K562 (cell line): ENCODE measurements at regions not wholly inside any gene's neighbourhood (a gene's known extent, or its start where the extent isn't known, plus 50 kb on each side); places are given as distances from the start of the nearest gene placed in this dataset.

Experiments used
- ATAC-seq: fragments of 200-7000 bp; cut with Tn5 transposase; 3 replicates; pipeline ENCODE4 v1.9.1; 2020; ENCODE audit warnings: moderate library complexity
- BruUV-seq: library from RNA; stranded (reverse); fragments of 400-500 nt; replicated peaks from 2 replicates; lab custom pipeline; 2021; lab: Mats Ljungman, UMichigan
- CTCF ChIA-PET: fragments of 300-600 bp; formaldehyde crosslinking; extraction: SDS; loops from one replicate; lab custom pipeline; 2021; ENCODE audit warnings: low intra/inter-chr PET ratio; lab: Yijun Ruan, JAX
- POLR2A ChIA-PET: fragments of 300-600, 350-650 bp; sonication (Branson Sonifier 250); formaldehyde crosslinking; extraction: SDS; loops from one replicate; lab custom pipeline; 2021; ENCODE audit warnings: antibody characterized with exemption, inconsistent platforms; lab: Yijun Ruan, JAX
- DNase-seq, 4 experiments: peaks; one replicate each; pipeline versions ENCODE4 v3.0.0 to v3.0.0-alpha.2; 2011 to 2018; ENCODE audit warnings: low spot score in 3 of 4, mixed read lengths in 3 of 4; ENCODE audit errors: extremely low read depth in 1 of 4
- FAIRE-seq: peaks from 2 replicates; lab custom pipeline; 2011; peaks lifted over from hg19 to GRCh38; lab: Jason Lieb, UNC
- H2AFZ ChIP-seq: 2 replicates; pipeline ENCODE4 v1.6.0; 2011; ENCODE audit warnings: low read depth, low read length, control low read depth, inconsistent platforms
- H3K27ac ChIP-seq: fragments of 200-600 bp; 3 replicates; pipeline ENCODE4 v1.8.0; 2011; ENCODE audit warnings: low read depth, mild to moderate bottlenecking, control low read depth, inconsistent platforms, low read length, moderate library complexity, mixed read lengths; ENCODE audit errors: extremely low read depth
- H3K27me3 ChIP-seq, 2 experiments: fragments of 300-600 bp in 1 of 2; 2 replicates in 1 of 2; 3 replicates in 1 of 2; pipeline versions ENCODE4 v1.6.0 to v1.8.0; 2011; ENCODE audit warnings: inconsistent platforms in 2 of 2, low read length in 2 of 2, mild to moderate bottlenecking in 1 of 2, mixed read lengths in 1 of 2, moderate library complexity in 1 of 2; ENCODE audit not compliant: control insufficient read depth in 2 of 2, insufficient read depth in 2 of 2
- H3K36me3 ChIP-seq: fragments of 300-600 bp; 3 replicates; pipeline ENCODE4 v1.8.0; 2011; ENCODE audit warnings: mild to moderate bottlenecking, low read length, inconsistent platforms; ENCODE audit not compliant: control insufficient read depth, insufficient read depth
- H3K4me1 ChIP-seq, 2 experiments: fragments of 200-600 bp in 1 of 2; replicated peaks in 1 of 2; 2 replicates in 1 of 2; 3 replicates in 1 of 2; pipeline versions ENCODE4 v1.5.1 to v1.8.0; 2011; ENCODE audit warnings: inconsistent platforms in 2 of 2, low read length in 2 of 2, mild to moderate bottlenecking in 1 of 2, mixed read lengths in 1 of 2, moderate library complexity in 1 of 2; ENCODE audit not compliant: control insufficient read depth in 2 of 2, insufficient read depth in 2 of 2
- H3K4me2 ChIP-seq: 2 replicates; pipeline ENCODE4 v1.6.1; 2011; ENCODE audit warnings: low read length, control low read depth, inconsistent platforms, mixed read lengths; ENCODE audit not compliant: insufficient read depth
- H3K4me3 ChIP-seq: fragments of 200-600 bp; sonication (generic), shearing (Covaris generic); 2 replicates; pipeline ENCODE4 v1.5.1; 2016; ENCODE audit warnings: control low read depth, inconsistent platforms
- H3K79me2 ChIP-seq: fragments of 200-600 bp; 3 replicates; pipeline ENCODE4 v1.8.0; 2011; ENCODE audit warnings: low read length, inconsistent platforms; ENCODE audit not compliant: control insufficient read depth, insufficient read depth
- H3K9ac ChIP-seq, 2 experiments: 2 replicates each; pipeline versions ENCODE4 v1.6.0 to v1.6.1; 2011; ENCODE audit warnings: low read depth in 2 of 2, low read length in 2 of 2, control low read depth in 1 of 2, inconsistent platforms in 1 of 2, mild to moderate bottlenecking in 1 of 2, mixed read lengths in 1 of 2; ENCODE audit not compliant: insufficient read depth in 1 of 2
- H3K9me1 ChIP-seq: one replicate; pipeline ENCODE4 v1.6.0; 2011; ENCODE audit warnings: inconsistent platforms, mild to moderate bottlenecking, low read length, moderate library complexity; ENCODE audit not compliant: control insufficient read depth, insufficient read depth
- H3K9me3 ChIP-seq: replicated peaks from 2 replicates; pipeline ENCODE4 v1.5.1; 2011; ENCODE audit warnings: low read depth, low read length, inconsistent platforms; ENCODE audit not compliant: control insufficient read depth, insufficient read depth
- H4K20me1 ChIP-seq: replicated peaks from 2 replicates; pipeline ENCODE4 v1.6.1; 2011; ENCODE audit warnings: low read length, inconsistent platforms, mixed read lengths; ENCODE audit not compliant: control insufficient read depth, insufficient read depth
- ATF1 ChIP-seq, 2 experiments: fragments of 450-650 bp in 1 of 2; IDR thresholded peaks; 2 replicates each; pipeline ENCODE4 v1.6.1; 2016; ENCODE audit warnings: missing compliant biosample characterization in 1 of 2, missing genetic modification characterization in 1 of 2
- CEBPB ChIP-seq: fragments of 450-650 bp; IDR thresholded peaks from 2 replicates; pipeline ENCODE4 v1.6.1; 2016; ENCODE audit warnings: missing genetic modification characterization, missing compliant biosample characterization
- CEBPG ChIP-seq, 3 experiments: fragments of 200-800 bp in 1 of 3; sonication (Bioruptor generic) in 1 of 3; sonication (generic) in 1 of 3; formaldehyde crosslinking in 1 of 3; IDR thresholded peaks in 2 of 3; conservative IDR thresholded peaks in 1 of 3; 2 replicates each; pipeline versions ENCODE4 v1.6.1 to v1.8.0; 2016 to 2022; ENCODE audit warnings: missing compliant biosample characterization in 2 of 3, missing genetic modification characterization in 2 of 3, mild to moderate bottlenecking in 1 of 3, missing genetic modification reagents in 1 of 3
- CREM ChIP-seq: IDR thresholded peaks from 2 replicates; pipeline ENCODE4 v1.6.1; 2014; ENCODE audit warnings: antibody characterized with exemption, low read depth
- PYGO2 ChIP-seq: fragments of 450-650 bp; IDR thresholded peaks from 2 replicates; pipeline ENCODE4 v1.6.1; 2016; ENCODE audit warnings: mild to moderate bottlenecking, missing genetic modification characterization, moderate library complexity, missing compliant biosample characterization
- ZNF696 ChIP-seq: fragments of 250-450 bp; sonication (Bioruptor Pico); conservative IDR thresholded peaks from 2 replicates; pipeline ENCODE4 v1.4.0; 2020; ENCODE audit warnings: mild to moderate bottlenecking, moderate library complexity
- WGBS: fragments of 100-300 bp; shearing (Covaris generic); methylation state at CpG from one replicate; pipeline ENCODE4 v1.1.6; 2016; ENCODE audit warnings: low coverage, mixed read lengths; ENCODE audit not compliant: insufficient coverage; ENCODE audit errors: missing lambda C conversion rate; 5-methylcytosine and 5-hydroxymethylcytosine counted together
- in situ Hi-C: fragments of 300-500 bp; cut with MboI; formaldehyde crosslinking; loops from 4 replicates; pipeline ENCODE4 v1.15.0; 2018; ENCODE audit warnings: inconsistent platforms, mixed read lengths
- intact Hi-C: fragments of 100-400 bp; cut with micrococcal nuclease; formaldehyde crosslinking; loops from 2 replicates; pipeline ENCODE4 v1.14.2; 2022

DNA sequence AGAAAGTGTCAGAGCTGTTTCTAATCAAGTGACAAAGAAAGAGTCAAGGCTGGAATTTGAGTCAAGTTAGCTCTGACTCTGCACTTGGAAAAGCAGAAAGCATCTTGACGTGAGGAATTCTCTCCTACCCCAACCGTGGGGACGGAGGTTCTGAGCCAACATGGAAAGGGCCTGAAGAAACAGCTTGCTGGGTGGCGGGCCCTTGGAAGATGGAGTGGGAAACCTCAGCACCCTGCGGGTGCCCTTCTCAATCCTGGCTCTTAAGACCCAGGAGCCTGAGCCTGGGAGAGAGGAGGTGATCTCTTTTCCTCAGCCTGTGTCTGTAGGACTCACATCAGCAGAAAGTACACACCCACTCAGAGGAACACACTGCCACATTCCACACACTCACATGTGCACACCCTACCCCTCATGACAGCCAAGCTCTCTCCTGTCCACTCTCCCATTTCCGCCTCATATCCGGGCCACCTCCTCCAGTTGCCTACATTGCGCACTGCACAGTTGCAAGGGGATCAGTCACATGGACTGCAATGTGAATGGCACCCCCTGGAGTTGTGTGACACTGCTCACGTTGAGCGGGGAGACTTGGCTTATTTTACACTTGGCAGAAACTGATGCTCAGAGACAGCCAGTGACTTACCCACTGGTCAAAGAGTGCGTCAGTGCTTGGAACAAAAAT is 101.5 kb upstream of the SLC6A6 start (continued):
- TF ChIP-seq PYGO2 (tag) (no peak), ZNF696 (CRISPR knock-in tag) (no peak), ATF1 (CRISPR knock-in tag; IDR thresholded peaks at IDR 0.05) (no peak), ATF1 (tag; IDR thresholded peaks at IDR 0.05) (no peak)

- BruUV-seq: no TSS peak
- Histone ChIP-seq H3K4me2 (no peak overlapping the region), H3K4me1 (peaks cover 0 to 17% of the 10 kb centered on the region in 2 experiments; a peak in 2 of 5 replicates), H2AFZ (no peak overlapping the region), H3K4me3 (no peak overlapping the region), H3K27me3 (no peaks in the 10 kb centered on the region), H3K9me1 (no peaks in the 10 kb centered on the region), H3K27ac (no peak overlapping the region), H4K20me1 (no peaks in the 10 kb centered on the region), H3K9me3 (no peaks in the 10 kb centered on the region), H3K36me3 (no peaks in the 10 kb centered on the region), H3K9ac (no peak overlapping the region), H3K79me2 (no peaks in the 10 kb centered on the region)
- FAIRE-seq (no peak), DNase-seq (no peak), ATAC-seq (no peak)
- TF ChIP-seq CEBPB (tag): peak; percentile 97
- TF ChIP-seq CEBPG (CRISPR knock-in tag; IDR thresholded peaks at IDR 0.05): peak; percentile 71
- TF ChIP-seq CEBPG (tag; conservative IDR thresholded peaks at IDR 0.05 in 1 of 2, IDR thresholded peaks at IDR 0.05 in 1 of 2): peak; percentile 75 to 90
- no peak for TF ChIP-seq CREM
- WGBS: 55% methylated on average over 15 of the region's 15 CpGs
- in situ Hi-C loops: no loop called here
- ChIA-PET POLR2A (no interaction called here), CTCF (no interaction called here)
- intact Hi-C loops: loop anchor here (10.0 kb wide), 1 partner anchor 407 kb away; no protein-coding TSS in a partner anchor
These were observed 100.8 kb upstream of the SLC6A6 start for GRCh38 chr3:14301558-14301957.
